Right lobe of liver (tissue), 4 donors: ENCODE measurements at regions not wholly inside any gene's neighbourhood (a gene's known extent, or its start where the extent isn't known, plus 50 kb on each side); places are given as distances from the start of the nearest gene placed in this dataset.

Source experiments
- POLR2A ChIP-seq: fragments of 450-650 bp; IDR thresholded peaks from one replicate; pipeline ENCODE4 v1.6.1; 2017; ENCODE audit warnings: antibody characterized with exemption, mild to moderate bottlenecking
- TF ChIP-seq, protein P1 (sequence below), 4 donors: fragments of 200-600 bp in 3 of 4; fragments of 450-650 bp in 1 of 4; IDR thresholded peaks; one replicate each; pipeline versions ENCODE4 v1.5.1 to v1.8.0; 2016 to 2022; ENCODE audit warnings: antibody characterized with exemption in 4 of 4, mild to moderate bottlenecking in 2 of 4
- donor health status: DM: no; HTN: no; CAD: no.
- donor health status: DM: no; HTN: no; CAD: no.
- donor health status: DM: no; HTN: yes; CAD: no.

DNA sequence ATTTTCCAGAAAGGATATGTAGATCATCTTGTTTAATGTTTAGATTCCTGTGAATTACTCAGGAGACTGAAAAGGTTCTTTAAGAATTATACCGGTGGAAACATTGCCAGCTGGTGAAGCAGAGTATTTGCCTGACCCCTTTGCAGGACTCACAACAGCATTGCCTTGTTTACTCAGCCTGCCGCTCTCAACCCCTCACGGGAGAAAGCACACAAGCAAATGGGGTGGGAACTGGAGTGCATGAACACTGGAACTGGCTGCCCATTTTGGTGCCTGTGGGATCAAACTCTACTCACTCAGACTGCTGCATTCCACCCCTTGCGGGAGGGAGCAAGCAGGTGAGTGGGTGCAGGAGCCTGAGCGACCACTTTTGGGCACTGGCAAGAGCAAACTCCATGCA lies 804.7 kb upstream of the SLITRK1 start:
- TF ChIP-seq, protein P1, sequence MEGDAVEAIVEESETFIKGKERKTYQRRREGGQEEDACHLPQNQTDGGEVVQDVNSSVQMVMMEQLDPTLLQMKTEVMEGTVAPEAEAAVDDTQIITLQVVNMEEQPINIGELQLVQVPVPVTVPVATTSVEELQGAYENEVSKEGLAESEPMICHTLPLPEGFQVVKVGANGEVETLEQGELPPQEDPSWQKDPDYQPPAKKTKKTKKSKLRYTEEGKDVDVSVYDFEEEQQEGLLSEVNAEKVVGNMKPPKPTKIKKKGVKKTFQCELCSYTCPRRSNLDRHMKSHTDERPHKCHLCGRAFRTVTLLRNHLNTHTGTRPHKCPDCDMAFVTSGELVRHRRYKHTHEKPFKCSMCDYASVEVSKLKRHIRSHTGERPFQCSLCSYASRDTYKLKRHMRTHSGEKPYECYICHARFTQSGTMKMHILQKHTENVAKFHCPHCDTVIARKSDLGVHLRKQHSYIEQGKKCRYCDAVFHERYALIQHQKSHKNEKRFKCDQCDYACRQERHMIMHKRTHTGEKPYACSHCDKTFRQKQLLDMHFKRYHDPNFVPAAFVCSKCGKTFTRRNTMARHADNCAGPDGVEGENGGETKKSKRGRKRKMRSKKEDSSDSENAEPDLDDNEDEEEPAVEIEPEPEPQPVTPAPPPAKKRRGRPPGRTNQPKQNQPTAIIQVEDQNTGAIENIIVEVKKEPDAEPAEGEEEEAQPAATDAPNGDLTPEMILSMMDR (IDR thresholded peaks at IDR 0.05): no peak
- TF ChIP-seq POLR2A: no peak
